ENCODE measurements at regions not wholly inside any gene's neighbourhood (a gene's known extent, or its start where the extent isn't known, plus 50 kb on each side); places are given as distances from the start of the nearest gene placed in this dataset.
"Not testable (repeated sequence)": the region's sequence is repeated elsewhere in the genome, so short reads cannot be mapped to it uniquely, and the experiment has no call there.

- intact Hi-C loops (cut with DNase I; ENCODE audit: low total_unique reads): no loop called here
- H3K36me3 ChIP-seq: no peaks in the 10 kb centered on the region
- no peaks in the 10 kb centered on the region for H3K9me3 ChIP-seq
- H3K27ac ChIP-seq: no peak overlapping the region
- no peak for DNase-seq
- no peak for TF ChIP-seq CTCF (IDR thresholded peaks at IDR 0.05)
- no peaks in the 10 kb centered on the region for H3K4me1 ChIP-seq
- H3K4me3 ChIP-seq: no peak overlapping the region
- no peaks in the 10 kb centered on the region for H3K27me3 ChIP-seq
Observed at GRCh38 chr10:57336341-57336740, 931.4 kb downstream of the IPMK start.

- Histone ChIP-seq H3K4me1 (no peaks in the 10 kb centered on the region), H3K27me3 (no peaks in the 10 kb centered on the region), H3K27ac (no peak overlapping the region), H3K4me3 (no peak overlapping the region), H3K36me3 (no peaks in the 10 kb centered on the region), H3K9me3 (no peaks in the 10 kb centered on the region)
- intact Hi-C loops (cut with DNase I; ENCODE audit: low total_unique reads): no loop called here
- no peak for DNase-seq
- TF ChIP-seq CTCF (IDR thresholded peaks at IDR 0.05): no peak
Observed at GRCh38 chr10:57334523-57334922, 933.2 kb downstream of the IPMK start.

GRCh38 chr10:57333880-57334279 lies 933.8 kb downstream of the IPMK start:
- Histone ChIP-seq H3K36me3 (no peaks in the 10 kb centered on the region), H3K27me3 (no peaks in the 10 kb centered on the region), H3K27ac (no peak overlapping the region), H3K9me3 (no peaks in the 10 kb centered on the region), H3K4me1 (no peaks in the 10 kb centered on the region), H3K4me3 (no peak overlapping the region)
- intact Hi-C loops (cut with DNase I; ENCODE audit: low total_unique reads): no loop called here
- DNase-seq: no peak
- no peak for TF ChIP-seq CTCF (IDR thresholded peaks at IDR 0.05)

GRCh38 chr10:57321400-57321854 lies 946.3 kb downstream of the IPMK start:
- intact Hi-C loops (cut with DNase I; ENCODE audit: low total_unique reads); H3K27me3 ChIP-seq; DNase-seq; H3K36me3 ChIP-seq; H3K4me3 ChIP-seq; H3K9me3 ChIP-seq; H3K4me1 ChIP-seq; H3K27ac ChIP-seq: not testable (repeated sequence)

- Histone ChIP-seq H3K27ac (no peak overlapping the region), H3K4me1 (no peaks in the 10 kb centered on the region), H3K4me3 (no peak overlapping the region), H3K36me3 (no peaks in the 10 kb centered on the region), H3K27me3 (no peaks in the 10 kb centered on the region), H3K9me3 (no peaks in the 10 kb centered on the region)
- no peak for TF ChIP-seq CTCF (IDR thresholded peaks at IDR 0.05)
- intact Hi-C loops (cut with DNase I; ENCODE audit: low total_unique reads): no loop called here
- DNase-seq: no peak
Observed at GRCh38 chr10:57320416-57320815, 947.3 kb downstream of the IPMK start.

- no peak overlapping the region for H3K4me3 ChIP-seq
- TF ChIP-seq CTCF (IDR thresholded peaks at IDR 0.05): no peak
- DNase-seq: no peak
- H3K27me3 ChIP-seq: no peaks in the 10 kb centered on the region
- intact Hi-C loops (cut with DNase I; ENCODE audit: low total_unique reads): loop anchor here (2.0 kb wide), 1 partner anchor 71 kb away; no protein-coding TSS in a partner anchor
- H3K9me3 ChIP-seq: no peaks in the 10 kb centered on the region
- no peaks in the 10 kb centered on the region for H3K4me1 ChIP-seq
- H3K36me3 ChIP-seq: no peaks in the 10 kb centered on the region
- no peak overlapping the region for H3K27ac ChIP-seq
Observed at GRCh38 chr10:57314046-57314445, 953.0 kb upstream of the ZWINT start.

All from tibial artery (tissue), 4 donors.